ENCODE measurements at regions not wholly inside any gene's neighbourhood (a gene's known extent, or its start where the extent isn't known, plus 50 kb on each side); places are given as distances from the start of the nearest gene placed in this dataset.

DNA sequence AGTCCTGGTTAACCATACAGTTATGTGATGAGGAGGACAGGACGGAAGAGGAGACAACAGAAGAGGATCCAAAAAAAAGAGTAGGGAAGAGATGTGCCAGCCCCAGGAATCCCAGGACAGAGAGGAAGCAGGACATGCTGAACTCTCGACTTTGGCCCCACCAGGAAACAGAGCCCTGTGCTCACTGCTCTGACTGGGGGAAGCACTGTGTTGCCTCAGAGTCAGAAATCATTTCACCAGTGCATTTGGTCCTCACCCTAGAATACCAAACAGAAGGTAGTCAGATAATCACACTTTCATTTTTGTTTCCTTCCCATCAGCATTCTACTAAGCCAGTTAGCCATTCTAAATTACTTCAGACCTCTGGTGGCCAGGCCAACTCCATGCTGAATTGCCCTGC lies 421.0 kb upstream of the CDH5 start:
- intact Hi-C loops (cut with micrococcal nuclease): no loop called here
- H3K27ac ChIP-seq (ENCODE audit: low read length in 2 of 2): no peak overlapping the region
- Mint-ChIP-seq H3K9me3 (ENCODE audit: insufficient read depth) (no peaks in the 10 kb centered on the region), H3K27me3 (no peaks in the 10 kb centered on the region), H3K4me1 (no peaks in the 10 kb centered on the region), H3K4me3 (no peak overlapping the region), H3K27ac (no peak overlapping the region)
- CTCF ChIA-PET: no interaction called here
- no peak overlapping the region for H3K4me3 ChIP-seq (ENCODE audit: control extremely low read depth in 1 of 5, extremely low read depth in 1 of 5, insufficient read depth in 1 of 5, low read depth in 2 of 5, low read length in 4 of 5)
- H3K9me3 ChIP-seq (ENCODE audit: control extremely low read depth in 1 of 3, control insufficient read depth in 2 of 3, insufficient read depth in 1 of 3, low read length in 2 of 3): peaks cover 0 to 7% (median 0%) of the 10 kb centered on the region in 3 donors
- ATAC-seq (ENCODE audit: low read depth) (no peak), DNase-seq (no peak)
- H3K79me2 ChIP-seq (ENCODE audit: control insufficient read depth, insufficient read depth, low read length): no peaks in the 10 kb centered on the region
- no peak overlapping the region for H2AFZ ChIP-seq (ENCODE audit: insufficient read depth, low read depth, low read length, poor library complexity, severe bottlenecking)
- H3K4me2 ChIP-seq (replicated peaks; ENCODE audit: low read depth, low read length, poor library complexity, severe bottlenecking): no peak overlapping the region
- H3K9ac ChIP-seq (ENCODE audit: low read length): no peak overlapping the region
- POLR2A ChIA-PET: no interaction called here
- WGBS (ENCODE audit: insufficient coverage): 44% methylated on average over 2 of the region's 2 CpGs
- no peaks in the 10 kb centered on the region for H3K36me3 ChIP-seq (replicated peaks in 1 of 2; ENCODE audit: control extremely low read depth in 1 of 2, control insufficient read depth in 1 of 2, extremely low read depth in 1 of 2, insufficient read depth in 2 of 2, low read length in 1 of 2)
- H4K20me1 ChIP-seq (ENCODE audit: control insufficient read depth, insufficient read depth, low read length, poor library complexity, severe bottlenecking): no peaks in the 10 kb centered on the region
- TF ChIP-seq EZH2 (IDR thresholded peaks at IDR 0.05; ENCODE audit: borderline replicate concordance, insufficient read depth, low read depth, low read length, poor library complexity, severe bottlenecking): no peak
- TF ChIP-seq, protein P1, sequence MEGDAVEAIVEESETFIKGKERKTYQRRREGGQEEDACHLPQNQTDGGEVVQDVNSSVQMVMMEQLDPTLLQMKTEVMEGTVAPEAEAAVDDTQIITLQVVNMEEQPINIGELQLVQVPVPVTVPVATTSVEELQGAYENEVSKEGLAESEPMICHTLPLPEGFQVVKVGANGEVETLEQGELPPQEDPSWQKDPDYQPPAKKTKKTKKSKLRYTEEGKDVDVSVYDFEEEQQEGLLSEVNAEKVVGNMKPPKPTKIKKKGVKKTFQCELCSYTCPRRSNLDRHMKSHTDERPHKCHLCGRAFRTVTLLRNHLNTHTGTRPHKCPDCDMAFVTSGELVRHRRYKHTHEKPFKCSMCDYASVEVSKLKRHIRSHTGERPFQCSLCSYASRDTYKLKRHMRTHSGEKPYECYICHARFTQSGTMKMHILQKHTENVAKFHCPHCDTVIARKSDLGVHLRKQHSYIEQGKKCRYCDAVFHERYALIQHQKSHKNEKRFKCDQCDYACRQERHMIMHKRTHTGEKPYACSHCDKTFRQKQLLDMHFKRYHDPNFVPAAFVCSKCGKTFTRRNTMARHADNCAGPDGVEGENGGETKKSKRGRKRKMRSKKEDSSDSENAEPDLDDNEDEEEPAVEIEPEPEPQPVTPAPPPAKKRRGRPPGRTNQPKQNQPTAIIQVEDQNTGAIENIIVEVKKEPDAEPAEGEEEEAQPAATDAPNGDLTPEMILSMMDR (IDR thresholded peaks at IDR 0.05): no peak
- no peaks in the 10 kb centered on the region for H3K4me1 ChIP-seq (ENCODE audit: control insufficient read depth in 2 of 2, insufficient read depth in 2 of 2, low read length in 2 of 2)
- H3K27me3 ChIP-seq (replicated peaks in 1 of 4; ENCODE audit: control extremely low read depth in 1 of 4, control insufficient read depth in 3 of 4, insufficient read depth in 4 of 4, low read length in 3 of 4): no peaks in the 10 kb centered on the region

DNA sequence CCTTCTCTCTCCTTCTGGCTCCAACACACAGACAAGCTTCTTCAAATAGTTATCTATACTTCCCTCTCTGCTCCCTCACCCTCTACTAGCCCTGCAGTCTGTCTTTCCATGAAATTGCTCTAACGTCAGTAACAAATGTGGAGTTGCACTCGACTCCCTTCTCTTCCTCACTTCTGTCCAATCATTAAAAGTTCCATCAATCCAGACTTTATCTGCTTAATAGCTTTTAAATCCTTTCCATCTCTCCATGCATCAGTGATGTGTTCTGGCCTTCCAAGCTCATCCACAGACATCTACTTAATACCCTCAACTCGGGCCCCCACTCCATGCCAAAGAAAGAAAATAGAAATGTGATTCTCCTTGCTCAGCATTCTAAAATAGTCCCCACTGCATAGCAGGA lies 422.1 kb upstream of the CDH5 start:
- no peaks in the 10 kb centered on the region for H3K9me3 Mint-ChIP-seq (ENCODE audit: insufficient read depth)
- ATAC-seq (ENCODE audit: low read depth) (no peak), DNase-seq (no peak)
- no peaks in the 10 kb centered on the region for H3K27me3 ChIP-seq (replicated peaks in 1 of 4; ENCODE audit: control extremely low read depth in 1 of 4, control insufficient read depth in 3 of 4, insufficient read depth in 4 of 4, low read length in 3 of 4)
- WGBS (ENCODE audit: insufficient coverage): 46% methylated on average over 3 of the region's 3 CpGs
- no peaks in the 10 kb centered on the region for H3K4me1 Mint-ChIP-seq
- no peaks in the 10 kb centered on the region for H3K4me1 ChIP-seq (ENCODE audit: control insufficient read depth in 2 of 2, insufficient read depth in 2 of 2, low read length in 2 of 2)
- no peak overlapping the region for H3K9ac ChIP-seq (ENCODE audit: low read length)
- H3K27ac Mint-ChIP-seq: no peak overlapping the region
- H3K4me3 ChIP-seq (ENCODE audit: control extremely low read depth in 1 of 5, extremely low read depth in 1 of 5, insufficient read depth in 1 of 5, low read depth in 2 of 5, low read length in 4 of 5): no peak overlapping the region
- H4K20me1 ChIP-seq (ENCODE audit: control insufficient read depth, insufficient read depth, low read length, poor library complexity, severe bottlenecking): no peaks in the 10 kb centered on the region
- ChIA-PET POLR2A (no interaction called here), CTCF (no interaction called here)
- peaks cover 0 to 7% (median 0%) of the 10 kb centered on the region in 3 donors for H3K9me3 ChIP-seq (ENCODE audit: control extremely low read depth in 1 of 3, control insufficient read depth in 2 of 3, insufficient read depth in 1 of 3, low read length in 2 of 3)
- no peak for TF ChIP-seq EZH2 (IDR thresholded peaks at IDR 0.05; ENCODE audit: borderline replicate concordance, insufficient read depth, low read depth, low read length, poor library complexity, severe bottlenecking)
- TF ChIP-seq, protein P1 (IDR thresholded peaks at IDR 0.05): no peak
- no peak overlapping the region for H3K4me2 ChIP-seq (replicated peaks; ENCODE audit: low read depth, low read length, poor library complexity, severe bottlenecking)
- no peaks in the 10 kb centered on the region for H3K36me3 ChIP-seq (replicated peaks in 1 of 2; ENCODE audit: control extremely low read depth in 1 of 2, control insufficient read depth in 1 of 2, extremely low read depth in 1 of 2, insufficient read depth in 2 of 2, low read length in 1 of 2)
- H2AFZ ChIP-seq (ENCODE audit: insufficient read depth, low read depth, low read length, poor library complexity, severe bottlenecking): no peak overlapping the region
- H3K79me2 ChIP-seq (ENCODE audit: control insufficient read depth, insufficient read depth, low read length): no peaks in the 10 kb centered on the region
- no peak overlapping the region for H3K4me3 Mint-ChIP-seq
- no peaks in the 10 kb centered on the region for H3K27me3 Mint-ChIP-seq
- no peak overlapping the region for H3K27ac ChIP-seq (ENCODE audit: low read length in 2 of 2)
- intact Hi-C loops (cut with micrococcal nuclease): no loop called here
